Fibroblast of the conjunctiva (primary cell): ENCODE measurements at regions not wholly inside any gene's neighbourhood (a gene's known extent, or its start where the extent isn't known, plus 50 kb on each side); places are given as distances from the start of the nearest gene placed in this dataset.
A peak's percentile ranks its signal among the peaks of the same experiment; 100 is the strongest.

ENCODE experiments used
- DNase-seq: peaks from one replicate; pipeline ENCODE4 v3.0.0-alpha.2; 2010; ENCODE audit warnings: low read depth

DNA sequence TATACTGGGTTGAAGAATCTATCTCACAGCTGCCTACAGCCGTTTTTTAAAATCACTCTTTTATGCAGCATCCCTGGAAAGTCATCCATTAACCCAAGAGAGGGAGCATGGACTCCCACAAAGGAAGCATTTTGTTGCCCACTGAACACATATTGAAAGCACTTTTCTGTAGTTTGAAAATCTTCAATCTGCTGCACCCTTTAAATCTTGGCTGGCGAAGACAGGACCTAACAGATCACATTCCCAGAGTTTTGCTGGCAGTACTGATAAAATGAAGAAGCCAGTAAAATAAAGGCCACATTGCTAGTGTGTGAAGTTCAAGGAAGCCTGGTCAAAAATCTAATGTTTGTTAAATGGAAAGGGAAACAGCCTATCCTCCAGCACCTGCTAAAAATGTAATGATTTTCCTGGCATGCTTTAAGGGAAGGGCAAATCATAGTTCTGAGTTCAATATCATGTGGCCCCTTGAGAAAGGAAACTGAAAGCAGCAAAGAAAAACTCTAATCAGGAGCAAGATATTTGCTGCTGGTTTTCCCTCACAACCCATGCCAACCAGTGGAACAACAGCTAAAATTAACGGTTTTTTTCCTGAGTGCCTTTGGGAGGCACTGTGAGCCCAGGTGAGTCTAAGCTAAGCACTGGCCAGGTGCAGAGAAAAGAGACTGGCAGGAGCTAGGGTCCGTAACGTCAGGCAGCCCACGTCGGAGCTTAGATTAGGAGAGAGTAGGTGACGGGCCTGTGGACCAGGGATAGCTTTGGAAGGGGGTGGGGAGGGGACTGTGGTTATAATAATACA, 97.9 kb upstream of the PALS2 start:
- no peak for DNase-seq

DNA sequence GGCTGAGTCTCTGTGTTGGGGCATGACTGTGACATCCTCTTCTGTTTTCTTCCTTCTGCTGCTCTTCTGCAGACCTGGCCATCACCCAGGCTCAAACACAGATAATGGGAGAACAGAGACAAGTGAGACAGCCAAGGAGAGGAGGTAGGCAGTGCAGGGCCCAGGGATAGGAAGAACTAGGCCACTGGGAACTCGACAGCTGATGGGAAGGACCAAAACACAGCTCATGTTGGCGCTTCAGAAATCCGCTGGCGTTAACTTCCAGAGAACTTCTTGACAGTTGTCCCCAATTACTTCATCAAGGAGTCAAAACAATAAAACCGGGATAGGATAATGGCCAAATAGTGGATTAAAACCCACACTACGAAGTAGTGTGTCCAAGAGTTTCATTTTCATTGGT, 97.0 kb upstream of the PALS2 start:
- no peak for DNase-seq

DNA sequence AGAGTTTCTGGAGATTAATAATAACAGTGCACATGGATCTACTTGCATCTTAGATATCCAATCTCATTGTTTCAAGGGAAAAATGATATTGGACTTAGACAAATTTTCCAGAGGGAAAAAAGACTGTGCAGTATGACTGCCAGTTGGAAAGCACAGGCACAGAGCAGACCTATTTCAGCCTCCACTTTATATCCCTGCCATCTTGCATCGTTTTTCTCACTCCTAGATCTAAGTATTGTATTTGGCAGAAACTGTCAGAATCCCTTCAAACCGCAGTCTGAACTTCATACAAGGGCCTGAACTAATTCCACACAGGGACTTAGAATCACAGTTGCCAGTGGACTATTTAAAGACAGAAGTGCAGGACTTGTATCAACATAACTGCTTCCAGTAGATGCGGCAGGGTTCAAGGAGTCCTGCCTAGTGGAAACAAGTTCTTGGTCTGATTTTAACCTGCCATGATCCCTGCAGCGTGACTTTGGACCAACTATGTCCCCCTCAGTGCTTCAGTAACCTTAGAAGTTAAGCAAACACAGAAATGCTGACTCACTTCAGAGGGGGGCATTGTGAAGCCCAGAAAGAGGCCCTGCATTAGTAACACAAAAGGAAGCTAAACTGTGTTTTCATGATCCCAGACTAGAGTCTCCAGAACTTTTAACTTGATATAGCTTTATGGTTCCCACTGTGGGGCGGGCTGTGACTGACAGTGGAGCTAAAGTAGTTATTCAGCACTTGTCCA, 95.7 kb upstream of the PALS2 start:
- DNase-seq = peak; percentile 80

DNA sequence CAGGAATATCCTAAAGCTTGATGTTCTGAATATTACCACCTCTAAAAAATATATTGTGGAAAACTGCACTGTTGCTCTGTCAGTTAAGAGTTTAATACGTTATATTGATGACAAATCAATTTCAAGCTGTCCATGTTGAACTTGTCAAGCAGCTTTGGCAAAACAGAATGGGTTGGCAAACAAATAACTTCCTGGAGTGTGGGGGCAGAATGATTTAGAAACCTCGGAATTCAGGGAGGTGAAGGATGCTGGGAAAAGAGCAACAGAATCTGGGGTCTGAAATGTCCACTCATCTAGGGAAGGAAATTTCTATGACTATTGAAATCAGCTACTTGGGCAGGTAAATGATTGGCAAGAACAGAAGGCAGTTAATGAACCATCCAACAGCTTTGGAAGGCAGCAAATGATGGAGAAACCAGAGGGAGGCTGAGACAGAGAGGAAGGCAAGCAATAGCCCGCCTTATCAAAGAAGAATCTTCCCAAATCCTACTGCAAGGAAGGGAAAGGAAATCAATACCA, 95.1 kb upstream of the PALS2 start:
- DNase-seq = no peak

DNA sequence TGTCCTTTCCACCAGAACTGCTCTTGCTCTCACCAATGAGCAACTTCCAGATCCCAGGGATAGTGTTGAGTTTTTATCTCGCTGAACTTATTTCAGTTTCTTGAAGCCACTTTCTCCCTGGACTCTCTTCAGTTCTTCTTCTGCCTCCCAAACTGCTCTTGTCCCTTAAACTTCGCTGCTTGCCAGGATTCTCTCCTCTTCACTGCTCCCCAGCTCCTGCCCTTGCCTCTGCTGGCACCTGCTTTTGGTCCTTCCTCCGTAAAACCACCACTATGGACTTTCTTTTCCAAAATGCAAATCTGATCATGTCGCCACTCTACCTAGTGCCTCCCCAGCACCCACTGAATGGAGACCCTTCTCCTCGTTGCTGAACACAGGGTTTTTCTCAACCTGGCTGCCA, 92.8 kb upstream of the PALS2 start:
- DNase-seq = no peak

DNA sequence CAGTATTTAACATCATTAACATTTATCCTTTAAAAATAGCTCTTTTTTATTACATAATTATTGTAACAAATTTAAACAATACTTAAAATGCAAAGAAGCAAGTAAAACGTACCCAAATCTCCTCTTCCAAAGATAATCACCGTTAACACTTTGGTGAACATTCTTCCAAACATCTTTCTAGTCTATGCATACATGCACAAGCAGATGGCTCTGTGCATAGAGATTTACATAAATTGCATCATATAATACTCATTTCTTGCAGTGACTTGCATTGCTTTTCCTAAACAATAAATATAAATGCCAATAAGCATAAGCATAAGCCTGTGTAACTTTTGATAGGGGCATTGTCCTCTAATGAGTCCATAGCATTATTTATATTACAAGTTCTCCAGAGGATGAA, 89.4 kb upstream of the PALS2 start:
- no peak for DNase-seq

DNA sequence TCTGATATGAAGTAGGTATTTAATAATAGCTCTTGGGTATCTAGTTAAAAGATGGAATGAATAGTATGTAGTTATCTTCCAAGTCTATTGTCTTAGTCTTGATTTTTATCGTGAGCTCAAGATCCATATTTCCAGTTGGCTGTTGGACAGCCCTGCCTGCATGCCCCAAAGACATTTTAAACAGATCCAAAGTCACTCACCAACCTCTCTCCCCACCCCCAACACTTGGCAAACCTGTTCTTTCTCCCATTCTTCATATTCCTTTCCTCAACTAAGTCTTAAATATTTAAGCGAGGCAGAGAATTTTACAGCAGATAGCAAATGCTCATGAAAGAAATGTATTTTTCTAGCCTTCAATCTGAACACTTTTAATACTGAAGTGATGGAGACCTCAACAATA, 80.7 kb upstream of the PALS2 start:
- DNase-seq = no peak

DNA sequence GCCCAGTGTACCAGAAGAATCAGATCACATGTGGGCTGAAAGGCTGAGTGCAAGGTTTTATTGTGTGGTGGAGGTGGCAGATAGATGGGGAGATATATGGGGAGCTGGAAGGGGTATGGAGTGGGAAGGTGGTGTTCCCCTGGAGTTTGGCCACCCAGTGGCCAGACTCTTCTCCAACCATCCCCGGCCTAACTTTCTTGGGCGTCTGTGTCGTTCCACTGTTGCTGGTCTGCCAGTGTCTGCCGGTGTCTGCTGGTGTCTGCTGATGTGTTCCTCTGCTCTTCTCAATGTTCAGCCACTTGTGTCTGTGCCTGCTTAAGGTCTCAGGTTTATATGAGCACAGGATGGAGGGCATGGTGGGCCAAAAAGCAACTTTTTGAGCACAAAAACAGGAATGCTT, 78.4 kb upstream of the PALS2 start:
- no peak for DNase-seq

DNA sequence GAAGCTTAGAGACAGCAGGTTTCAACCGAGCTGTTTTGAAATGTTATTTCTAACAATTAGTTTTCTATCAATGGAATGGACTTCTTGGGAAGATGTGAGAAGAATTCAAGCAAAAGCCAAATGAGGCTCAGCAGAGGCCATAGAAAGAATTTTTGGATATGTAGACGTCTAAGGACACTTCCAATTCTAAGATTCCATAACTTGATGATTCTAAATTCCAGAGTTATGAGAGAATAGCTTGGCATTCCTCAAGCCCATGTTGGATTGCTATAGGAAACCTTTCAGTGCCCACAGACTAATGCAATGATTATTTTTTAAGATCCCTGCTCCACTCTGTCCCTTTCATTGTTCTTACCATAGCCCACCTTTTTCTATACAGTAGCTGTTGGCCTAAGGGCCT, 77.2 kb upstream of the PALS2 start:
- no peak for DNase-seq

DNA sequence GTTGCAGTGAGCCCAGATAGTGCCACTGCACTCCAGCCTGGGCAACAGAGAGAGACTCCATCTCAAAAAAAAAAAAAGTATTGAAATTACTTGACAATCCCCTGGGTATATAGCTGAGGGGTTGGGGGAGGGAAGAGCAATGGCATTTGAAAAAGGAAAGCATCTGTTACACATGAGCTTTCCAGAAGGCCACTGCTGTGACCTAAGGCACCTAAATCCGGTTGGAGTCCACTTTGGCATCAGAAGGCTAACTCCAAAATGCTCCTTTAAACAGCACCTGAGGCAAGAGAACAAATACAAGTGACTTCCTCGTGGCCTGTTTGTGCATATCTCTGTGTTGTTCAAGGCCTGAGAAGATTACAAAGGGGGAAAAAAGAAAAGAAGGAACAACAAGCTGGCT, 74.8 kb upstream of the PALS2 start:
- DNase-seq = no peak

DNA sequence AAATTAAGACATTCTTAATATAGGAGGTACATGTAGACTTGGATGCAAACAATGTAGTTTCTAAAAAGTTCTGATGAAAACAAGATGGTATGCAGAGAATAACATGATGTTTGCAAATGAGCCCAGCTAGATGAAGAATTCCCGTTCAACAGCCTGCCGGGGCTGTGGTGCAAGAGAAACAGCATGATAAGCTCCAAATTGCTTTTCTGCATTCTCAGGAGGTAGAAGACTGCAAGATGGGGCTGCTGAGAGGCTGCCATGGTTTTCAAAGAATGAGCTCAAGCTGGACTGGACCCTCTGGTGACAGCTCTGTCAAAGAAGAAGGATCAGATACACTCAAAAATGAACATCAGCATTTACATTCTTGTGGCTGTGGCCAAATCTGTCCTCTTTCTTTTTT, 73.4 kb upstream of the PALS2 start:
- no peak for DNase-seq

DNA sequence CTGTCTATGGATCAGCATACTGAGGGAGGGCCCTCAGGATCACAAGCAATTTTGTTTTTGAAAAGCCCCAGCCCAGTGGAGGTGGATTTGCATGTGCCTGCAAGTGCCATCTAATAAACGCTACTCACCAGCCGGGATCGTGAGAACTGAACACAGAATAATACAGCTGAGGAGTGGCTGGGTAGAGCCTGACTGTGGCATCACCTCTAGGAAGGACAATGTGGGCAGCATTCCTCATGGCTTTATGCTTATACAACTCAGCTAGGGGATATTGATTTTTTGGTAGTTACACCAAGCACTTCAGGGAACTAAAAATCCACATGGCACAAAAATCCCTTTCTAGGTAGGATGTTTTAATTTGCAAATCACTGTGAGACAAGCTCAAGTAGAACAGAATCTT, 72.7 kb upstream of the PALS2 start:
- DNase-seq = no peak

DNA sequence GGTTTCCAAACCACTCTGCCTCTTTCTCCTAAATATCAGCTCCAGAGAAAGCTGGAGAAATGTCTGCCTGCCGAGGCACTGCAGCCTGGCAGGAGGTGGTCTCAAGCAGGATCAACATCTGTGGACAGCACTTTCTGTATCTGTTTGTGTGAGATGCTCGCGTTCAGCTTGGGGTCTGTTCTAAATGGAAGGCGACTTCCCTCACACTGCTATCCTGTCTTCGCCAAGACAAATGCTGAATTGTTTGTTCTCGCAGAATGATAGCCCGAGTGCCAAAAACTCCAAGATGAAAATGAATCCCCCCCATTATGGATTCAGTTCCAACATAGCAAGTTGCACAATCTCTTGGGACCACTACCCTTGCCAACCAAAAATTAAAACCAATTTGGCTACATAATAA, 72.2 kb upstream of the PALS2 start:
- DNase-seq = no peak

DNA sequence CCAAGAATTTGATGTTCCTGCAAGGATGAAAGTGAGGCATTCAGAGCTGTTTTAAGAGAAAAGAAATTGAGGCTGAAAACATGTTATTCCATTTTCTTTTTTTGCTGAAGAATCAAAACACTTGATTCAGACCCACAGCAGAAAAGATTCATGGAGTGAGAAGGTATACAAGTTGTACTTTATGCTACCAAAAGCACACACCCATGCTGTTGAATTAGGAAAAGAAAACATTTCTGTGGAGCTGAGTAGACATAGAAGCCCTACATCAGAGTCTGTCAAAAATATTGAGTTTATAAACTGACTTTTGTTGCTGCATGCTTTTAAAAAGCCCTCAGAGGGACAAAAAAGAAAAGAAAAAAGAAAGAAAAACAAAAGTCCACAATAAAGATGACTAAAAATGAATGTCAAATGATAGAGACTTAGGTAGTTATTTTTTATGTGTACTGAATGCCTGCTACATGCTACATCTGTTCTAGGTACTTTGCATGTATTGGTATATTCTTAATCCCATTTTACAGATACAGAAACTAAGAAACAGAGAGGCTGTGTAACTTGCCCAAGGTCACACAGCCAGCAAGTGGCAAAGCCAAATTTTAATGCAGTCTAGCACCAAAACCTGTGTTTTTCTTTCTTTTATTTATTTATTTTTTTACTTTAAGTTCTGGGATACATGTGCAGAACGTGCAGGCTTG, 71.7 kb upstream of the PALS2 start:
- no peak for DNase-seq

DNA sequence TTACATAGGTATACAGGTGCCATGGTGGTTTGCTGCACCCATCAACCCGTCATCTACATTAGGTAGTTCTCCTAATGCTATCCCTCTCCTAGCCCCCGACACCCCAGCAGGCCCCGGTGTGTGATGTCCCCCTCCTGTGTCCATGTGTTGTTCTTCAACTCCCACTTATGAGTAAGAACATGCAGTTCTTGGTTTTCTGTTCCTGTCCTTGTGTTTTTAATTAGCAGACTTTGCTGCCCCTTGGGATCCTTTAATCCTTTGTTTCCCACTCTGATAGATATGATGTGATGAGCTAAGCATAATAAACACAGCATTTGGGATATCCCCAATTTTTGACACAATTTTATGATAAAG, 71.1 kb upstream of the PALS2 start:
- DNase-seq = no peak

DNA sequence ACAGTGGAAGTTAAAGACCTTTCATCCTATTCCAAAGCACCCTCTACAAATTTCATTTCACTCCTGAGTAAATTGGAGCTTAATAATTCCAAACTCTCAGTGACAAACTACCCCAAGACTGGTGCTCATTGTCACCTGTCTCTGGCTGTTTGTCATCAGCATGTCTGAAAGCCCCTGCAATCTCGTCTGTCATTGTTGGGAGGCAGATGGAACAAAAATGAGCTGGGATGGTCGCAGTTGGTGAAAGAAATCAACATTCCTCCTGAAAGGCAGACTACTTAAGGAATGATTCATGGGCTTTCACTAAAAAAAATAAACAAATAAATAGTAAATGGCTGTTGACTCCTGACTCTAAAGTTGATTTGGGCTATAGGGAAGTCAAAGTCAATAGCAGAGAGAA, 69.7 kb upstream of the PALS2 start:
- no peak for DNase-seq

DNA sequence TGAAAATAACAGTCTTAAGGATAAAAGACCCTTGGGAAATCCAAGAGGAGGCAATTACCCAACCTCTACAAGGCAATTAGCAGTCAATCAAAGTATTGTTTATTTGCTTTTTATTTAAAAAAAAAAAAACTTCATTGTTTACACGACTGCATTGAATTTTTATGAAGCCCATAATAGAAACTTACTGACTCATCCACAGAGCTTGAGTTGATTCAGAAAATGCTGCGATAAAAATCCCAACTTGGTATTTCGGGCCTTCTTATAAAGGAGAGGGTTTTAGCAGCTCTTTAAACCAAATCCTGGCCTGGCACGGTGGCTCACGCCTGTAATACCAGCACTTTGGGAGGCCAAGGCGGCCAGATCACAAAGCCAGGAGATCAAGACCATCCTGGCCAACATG, 69.2 kb upstream of the PALS2 start:
- no peak for DNase-seq

DNA sequence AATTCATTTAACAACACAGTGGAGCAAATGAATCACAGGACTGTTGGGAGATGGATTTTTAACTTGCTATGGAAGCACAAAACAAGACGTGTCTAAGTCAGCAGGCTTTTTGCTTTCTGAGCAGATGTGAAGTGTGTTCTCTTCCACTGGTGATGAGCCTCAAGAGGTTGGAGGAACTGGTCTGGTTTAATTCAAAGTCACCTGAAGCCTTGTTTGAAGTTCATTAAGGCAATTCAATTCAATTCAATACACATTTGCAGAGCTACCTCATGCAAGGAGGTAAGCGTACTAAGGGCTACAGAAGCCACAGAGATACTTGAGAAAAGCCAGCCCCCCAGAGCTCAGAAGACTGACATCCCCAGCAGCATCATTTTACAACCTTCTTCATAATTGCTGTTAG, 68.4 kb upstream of the PALS2 start:
- no peak for DNase-seq

DNA sequence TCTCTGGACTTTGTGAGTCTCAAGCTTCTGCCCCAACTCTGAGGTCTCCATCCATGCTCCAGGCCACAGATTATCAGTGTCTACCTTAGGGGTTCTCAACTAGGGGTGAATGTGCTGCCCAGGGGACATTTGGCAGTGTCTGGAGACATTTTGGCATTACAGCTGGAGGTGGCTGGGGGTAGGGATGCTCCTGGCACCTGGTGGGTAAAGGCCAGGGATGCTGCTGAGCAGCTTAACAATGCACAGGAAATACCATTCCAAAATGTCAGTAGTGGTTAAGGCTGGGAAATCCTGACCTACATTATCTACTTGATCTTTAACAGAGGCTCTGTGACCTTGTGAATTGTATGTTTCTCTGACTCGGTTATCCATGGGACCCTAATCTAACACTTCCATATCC, 67.3 kb upstream of the PALS2 start:
- no peak for DNase-seq

DNA sequence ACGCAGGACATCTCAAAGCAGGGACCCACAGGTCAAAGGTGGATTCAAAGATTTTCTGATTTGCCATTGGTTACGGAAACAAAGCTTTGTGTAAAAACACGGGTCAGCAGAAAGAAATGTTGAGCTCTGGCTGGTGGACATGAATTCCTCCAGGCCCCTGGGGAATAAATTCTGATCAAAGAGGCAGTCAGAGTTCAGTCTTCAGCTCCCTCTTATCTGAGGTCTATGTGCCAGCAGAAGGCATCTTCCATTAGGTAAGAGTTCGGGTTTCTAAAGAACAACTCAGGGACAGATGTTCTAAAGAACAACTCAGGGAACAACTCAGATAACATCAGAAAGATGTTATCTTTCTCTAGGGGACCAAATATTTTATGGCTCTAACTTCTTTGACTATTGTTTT, 64.9 kb upstream of the PALS2 start:
- DNase-seq = no peak

DNA sequence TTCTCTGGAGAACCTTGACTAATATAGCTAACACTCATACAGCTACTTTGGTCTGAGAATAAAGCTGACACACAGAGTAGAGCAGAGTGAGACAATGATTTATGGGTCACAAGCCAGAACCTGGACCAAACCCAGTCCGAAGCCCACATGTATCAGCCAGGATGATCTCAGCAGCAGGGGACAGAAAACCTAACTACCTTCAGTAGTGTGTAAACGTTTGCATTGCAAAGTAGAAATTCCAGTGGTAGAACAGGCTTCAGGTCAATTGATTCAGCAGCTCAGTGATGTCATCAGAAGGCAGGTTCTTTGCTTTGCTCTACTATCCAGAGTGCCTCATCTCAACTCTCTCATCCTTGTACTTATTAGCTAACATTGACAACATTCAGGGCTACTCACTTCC, 62.5 kb upstream of the PALS2 start:
- no peak for DNase-seq

DNA sequence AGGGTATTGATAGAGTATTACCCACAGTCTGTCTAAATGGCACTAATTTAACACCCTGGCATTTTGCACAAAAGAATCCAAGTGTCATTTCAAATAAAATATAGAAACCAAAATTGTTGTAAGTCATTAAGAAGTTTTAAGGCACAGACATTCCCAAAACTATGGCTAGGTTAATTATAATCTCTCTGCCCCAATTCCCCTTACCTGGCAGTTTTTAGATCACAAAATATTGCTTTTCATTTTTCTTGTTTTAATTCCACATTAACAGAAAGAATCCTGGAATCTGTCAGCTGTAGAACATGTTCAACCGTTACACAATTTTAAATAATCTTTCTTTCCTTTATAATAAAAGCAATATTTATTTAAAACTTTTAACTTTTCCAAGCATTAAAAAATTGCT, 56.1 kb upstream of the PALS2 start:
- no peak for DNase-seq

DNA sequence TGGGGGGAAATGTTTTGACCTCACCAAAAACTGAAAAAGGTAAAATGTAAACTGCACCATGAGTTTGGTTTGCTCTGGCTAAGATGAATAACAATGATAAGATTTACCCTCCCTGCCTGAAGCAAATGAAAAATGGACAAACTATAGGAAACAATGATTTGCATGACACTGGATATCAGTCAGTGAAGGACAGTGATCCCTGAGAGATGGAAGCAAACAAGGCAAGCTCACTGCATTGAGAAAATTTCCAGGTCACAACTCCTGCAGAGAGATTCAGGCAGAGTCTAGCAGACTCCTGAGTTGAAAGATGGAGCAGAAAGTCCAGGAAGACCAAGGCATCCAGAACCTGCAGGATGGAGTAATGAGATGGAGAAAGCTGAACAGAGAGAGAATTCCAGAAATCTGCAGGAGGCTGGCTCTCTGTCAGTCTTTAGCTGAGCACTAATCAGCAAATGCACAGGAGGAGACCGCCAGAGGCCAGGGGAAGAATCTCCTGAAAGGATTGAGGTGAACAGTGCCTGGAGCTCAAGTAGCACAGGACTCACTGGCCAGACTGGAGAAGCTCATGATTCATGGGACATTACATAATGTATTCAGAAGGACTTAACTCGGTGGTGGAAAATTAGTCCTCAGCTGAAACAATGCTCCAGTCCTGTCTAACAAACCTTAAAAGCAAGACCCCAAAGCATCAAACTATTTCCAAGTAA, 51.2 kb upstream of the PALS2 start:
- no peak for DNase-seq
